Natural killer cell (primary cell): ENCODE measurements at regions not wholly inside any gene's neighbourhood (a gene's known extent, or its start where the extent isn't known, plus 50 kb on each side); places are given as distances from the start of the nearest gene placed in this dataset.

Source experiments
- ATAC-seq, 3 donors: fragments of 150-1000 bp in 2 of 3; fragments of 200-7000 bp in 1 of 3; cut with Tn5 transposase; 1 replicate in 1 of 3; 2 replicates in 2 of 3; pipeline ENCODE4 v1.10.0; 2021; ENCODE audit warnings: mild to moderate bottlenecking in 2 of 3, moderate library complexity in 2 of 3
- DNase-seq, 2 donors: peaks; one replicate each; pipeline versions ENCODE4 v3.0.0 to v3.0.0-alpha.2; 2013 to 2021; ENCODE audit warnings: mixed read lengths in 1 of 2
- H3K27ac ChIP-seq: one replicate; pipeline ENCODE4 v1.5.1; 2013; ENCODE audit warnings: mild to moderate bottlenecking, low read length
- H3K27me3 ChIP-seq: one replicate; pipeline ENCODE4 v1.6.1; 2013; ENCODE audit warnings: low read length; ENCODE audit not compliant: control insufficient read depth, insufficient read depth
- H3K36me3 ChIP-seq: one replicate; pipeline ENCODE4 v1.6.1; 2013; ENCODE audit warnings: low read length; ENCODE audit not compliant: control insufficient read depth, insufficient read depth
- H3K4me1 ChIP-seq: one replicate; pipeline ENCODE4 v1.6.1; 2013; ENCODE audit warnings: low read length; ENCODE audit not compliant: control insufficient read depth, insufficient read depth
- H3K4me3 ChIP-seq: one replicate; pipeline ENCODE4 v1.5.1; 2013; ENCODE audit warnings: low read length
- H3K9me3 ChIP-seq: one replicate; pipeline ENCODE4 v1.6.1; 2013; ENCODE audit warnings: low read length; ENCODE audit not compliant: control insufficient read depth, insufficient read depth
- H3K27ac Mint-ChIP-seq, 2 donors: one replicate each; pipeline ENCODE4 v1.8.0; 2022; ENCODE audit warnings: mild to moderate bottlenecking in 2 of 2, mixed read lengths in 2 of 2, moderate library complexity in 1 of 2
- H3K27me3 Mint-ChIP-seq, 2 donors: one replicate each; pipeline ENCODE4 v1.8.0; 2022; ENCODE audit warnings: low read depth in 2 of 2, mixed read lengths in 2 of 2
- H3K36me3 Mint-ChIP-seq: one replicate; pipeline ENCODE4 v1.8.0; 2022; ENCODE audit warnings: mixed read lengths
- H3K4me1 Mint-ChIP-seq, 2 donors: one replicate each; pipeline ENCODE4 v1.8.0; 2022; ENCODE audit warnings: mixed read lengths in 2 of 2
- H3K4me3 Mint-ChIP-seq: one replicate; pipeline ENCODE4 v1.8.0; 2022; ENCODE audit warnings: mild to moderate bottlenecking, moderate library complexity, mixed read lengths
- H3K9me3 Mint-ChIP-seq, 2 donors: one replicate each; pipeline ENCODE4 v1.8.0; 2022; ENCODE audit warnings: mixed read lengths in 2 of 2
- CTCF ChIP-seq: fragments of 200-600 bp; IDR thresholded peaks from one replicate; pipeline ENCODE4 v1.8.0; 2022; ENCODE audit warnings: antibody characterized with exemption
- WGBS: methylation state at CpG from one replicate; pipeline ENCODE4 v1.1.7; 2013; ENCODE audit warnings: missing lambda C conversion rate; ENCODE audit not compliant: insufficient coverage; 5-methylcytosine and 5-hydroxymethylcytosine counted together
- intact Hi-C: fragments of 100-400 bp; cut with micrococcal nuclease; formaldehyde crosslinking; loops from one replicate; pipeline ENCODE4 v1.14.2; 2022

DNA sequence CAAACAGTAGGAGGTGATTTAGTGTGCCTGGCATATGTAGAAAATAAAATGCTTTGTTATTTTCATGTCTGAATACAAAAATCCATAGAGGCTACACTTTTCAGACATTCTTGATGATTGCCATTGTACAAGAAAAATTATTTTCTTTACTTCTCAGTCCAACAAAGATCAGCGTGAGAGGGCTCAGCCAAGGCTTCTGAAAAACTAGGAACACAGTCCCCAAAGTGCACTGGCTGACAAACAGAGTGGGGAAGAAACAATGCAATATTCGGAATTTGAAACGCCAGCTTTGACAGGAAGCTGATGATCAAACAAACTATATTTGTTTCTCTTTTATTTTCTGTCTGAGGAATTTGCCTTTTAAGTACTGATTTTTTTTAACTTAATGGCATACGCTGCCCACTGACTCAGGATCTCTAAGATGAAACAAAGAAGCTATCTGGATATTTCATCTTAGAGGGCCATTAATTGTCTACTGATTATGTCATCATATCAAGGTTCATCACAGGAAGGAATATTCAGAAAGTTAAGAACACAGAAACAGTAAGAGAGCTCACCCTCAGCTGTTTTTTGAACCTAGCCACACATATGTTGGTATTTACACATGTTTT, 197.0 kb upstream of the INHBA start:
- no peak for DNase-seq
- H3K36me3 Mint-ChIP-seq, result no peaks in the 10 kb centered on the region
- H3K27ac ChIP-seq, result no peak overlapping the region
- H3K27me3 Mint-ChIP-seq, result peaks cover 10 to 44% of the 10 kb centered on the region in 2 donors
- H3K36me3 ChIP-seq, result no peaks in the 10 kb centered on the region
- TF ChIP-seq CTCF, result no peak
- H3K27ac Mint-ChIP-seq, result no peak overlapping the region
- H3K4me3 ChIP-seq, result no peak overlapping the region
- H3K4me1 ChIP-seq, result no peaks in the 10 kb centered on the region
- 87% methylated on average over 4 of the region's 4 CpGs for WGBS
- no peak overlapping the region for H3K4me3 Mint-ChIP-seq
- peaks cover 0 to 2% of the 10 kb centered on the region in 2 donors for H3K9me3 Mint-ChIP-seq
- H3K27me3 ChIP-seq, result no peaks in the 10 kb centered on the region
- intact Hi-C loops, result loop anchor here (10.0 kb wide), 1 partner anchor 195 kb away; the partner anchor contains the start of gene INHBA
- no peaks in the 10 kb centered on the region for H3K9me3 ChIP-seq
- ATAC-seq, result no peak
- no peaks in the 10 kb centered on the region for H3K4me1 Mint-ChIP-seq

- WGBS, result 100% methylated on average over 2 of the region's 2 CpGs
- Histone ChIP-seq H3K4me1 (no peaks in the 10 kb centered on the region), H3K36me3 (no peaks in the 10 kb centered on the region), H3K27me3 (no peaks in the 10 kb centered on the region), H3K9me3 (no peaks in the 10 kb centered on the region), H3K4me3 (no peak overlapping the region), H3K27ac (no peak overlapping the region)
- no peak for TF ChIP-seq CTCF
- intact Hi-C loops, result loop anchor here (10.0 kb wide), 1 partner anchor 189 kb away; the partner anchor contains the start of gene INHBA
- H3K4me3 Mint-ChIP-seq, result no peak overlapping the region
- DNase-seq, result no peak
- H3K9me3 Mint-ChIP-seq, result peaks cover 0 to 2% of the 10 kb centered on the region in 2 donors
- no peak for ATAC-seq
- H3K4me1 Mint-ChIP-seq, result no peaks in the 10 kb centered on the region
- no peak overlapping the region for H3K27ac Mint-ChIP-seq
- no peaks in the 10 kb centered on the region for H3K36me3 Mint-ChIP-seq
- peaks cover 6 to 25% of the 10 kb centered on the region in 2 donors for H3K27me3 Mint-ChIP-seq
Measured at GRCh38 chr7:41893656-41894055, 190.8 kb upstream of the INHBA start.

- Histone ChIP-seq H3K27me3 (no peaks in the 10 kb centered on the region), H3K4me3 (no peak overlapping the region), H3K36me3 (no peaks in the 10 kb centered on the region), H3K4me1 (no peaks in the 10 kb centered on the region), H3K27ac (no peak overlapping the region), H3K9me3 (no peaks in the 10 kb centered on the region)
- WGBS, result 74% methylated on average over 2 of the region's 2 CpGs
- DNase-seq, result peak in 1 of 2 donors; percentile 11
- Mint-ChIP-seq H3K4me1 (no peaks in the 10 kb centered on the region), H3K4me3 (no peak overlapping the region), H3K27me3 (peaks cover 3 to 18% of the 10 kb centered on the region in 2 donors), H3K9me3 (no peaks in the 10 kb centered on the region), H3K36me3 (no peaks in the 10 kb centered on the region), H3K27ac (no peak overlapping the region)
- TF ChIP-seq CTCF, result no peak
- ATAC-seq, result peak in 1 of 3 donors; percentile 35
- intact Hi-C loops, result loop anchor here (10.0 kb wide), 1 partner anchor 188 kb away; the partner anchor contains the start of gene INHBA
Measured at GRCh38 chr7:41892356-41893100, 189.6 kb upstream of the INHBA start.
